HEK293 (cell line): ENCODE measurements at regions not wholly inside any gene's neighbourhood (a gene's known extent, or its start where the extent isn't known, plus 50 kb on each side); places are given as distances from the start of the nearest gene placed in this dataset.

Source experiments
- CTCF ChIA-PET: fragments of 350-600 bp; formaldehyde crosslinking; extraction: SDS; loops from one replicate; lab custom pipeline; 2021; ENCODE audit warnings: antibody characterized with exemption; lab: Yijun Ruan, JAX
- POLR2A ChIA-PET: fragments of 300-600 bp; formaldehyde crosslinking; extraction: SDS; loops from one replicate; lab custom pipeline; 2020; ENCODE audit warnings: antibody characterized with exemption, inconsistent platforms; lab: Yijun Ruan, JAX
- H3K27ac ChIP-seq: fragments of 200-500 bp; sonication (Bioruptor generic); 2 replicates; pipeline ENCODE4 v1.5.1; 2014; ENCODE audit warnings: low read depth, low read length, control low read depth, inconsistent platforms; ENCODE audit errors: extremely low read depth
- H3K36me3 ChIP-seq, 2 experiments: fragments of 200-500 bp in 1 of 2; sonication (Bioruptor generic) in 1 of 2; 1 replicate in 1 of 2; 2 replicates in 1 of 2; pipeline ENCODE4 v1.5.1; 2014 to 2017; ENCODE audit warnings: inconsistent platforms in 2 of 2, low read length in 2 of 2; ENCODE audit not compliant: control insufficient read depth in 2 of 2, insufficient read depth in 1 of 2
- H3K4me1 ChIP-seq: fragments of 200-500 bp; sonication (Bioruptor generic); 2 replicates; pipeline ENCODE4 v1.5.1; 2014; ENCODE audit warnings: mild to moderate bottlenecking, low read length, inconsistent platforms; ENCODE audit not compliant: control insufficient read depth, insufficient read depth
- H3K4me3 ChIP-seq: 2 replicates; pipeline ENCODE4 v1.5.1; 2011; ENCODE audit warnings: low read depth, mild to moderate bottlenecking, control low read depth, low read length, moderate library complexity
- H3K9me3 ChIP-seq: fragments of 200-500 bp; sonication (Bioruptor generic); 2 replicates; pipeline ENCODE4 v1.5.1; 2014; ENCODE audit warnings: low read depth, low read length, inconsistent platforms; ENCODE audit not compliant: control insufficient read depth, insufficient read depth
- KLF10 ChIP-seq: fragments of 450-650 bp; IDR thresholded peaks from 2 replicates; pipeline ENCODE4 v1.5.1; 2018; ENCODE audit warnings: missing biosample characterization, mild to moderate bottlenecking, missing genetic modification characterization
- KLF16 ChIP-seq: fragments of 450-650 bp; formaldehyde crosslinking; IDR thresholded peaks from 2 replicates; pipeline ENCODE4 v1.5.1; 2017; ENCODE audit warnings: missing biosample characterization, missing genetic modification characterization
- PRDM10 ChIP-seq: fragments of 450-650 bp; formaldehyde crosslinking; IDR thresholded peaks from 2 replicates; pipeline ENCODE4 v1.5.1; 2016; ENCODE audit warnings: missing biosample characterization, missing genetic modification characterization
- SCRT2 ChIP-seq: fragments of 450-650 bp; formaldehyde crosslinking; IDR thresholded peaks from 2 replicates; pipeline ENCODE4 v1.5.1; 2016; ENCODE audit warnings: missing biosample characterization, missing genetic modification characterization
- SETDB1 ChIP-seq: IDR thresholded peaks from one replicate; pipeline ENCODE4 v1.6.1; 2017; ENCODE audit warnings: mild to moderate bottlenecking, low read length, moderate library complexity, mixed read lengths; ENCODE audit not compliant: insufficient read length
- TCF7L2 ChIP-seq: IDR thresholded peaks from 2 replicates; pipeline ENCODE4 v1.6.1; 2011; ENCODE audit warnings: low read depth, mild to moderate bottlenecking, inconsistent platforms, low read length, moderate library complexity, borderline replicate concordance
- TRIM28 ChIP-seq: IDR thresholded peaks from 2 replicates; pipeline ENCODE4 v1.6.1; 2011; ENCODE audit warnings: low read length, control low read depth, borderline replicate concordance
- ZNF112 ChIP-seq: fragments of 450-650 bp; formaldehyde crosslinking; IDR thresholded peaks from 2 replicates; pipeline ENCODE4 v1.5.0; 2017; ENCODE audit warnings: missing biosample characterization, missing genetic modification characterization
- ZNF121 ChIP-seq: fragments of 450-650 bp; formaldehyde crosslinking; IDR thresholded peaks from 2 replicates; pipeline ENCODE4 v1.5.1; 2016; ENCODE audit warnings: missing biosample characterization, missing genetic modification characterization
- ZNF18 ChIP-seq: fragments of 450-650 bp; formaldehyde crosslinking; IDR thresholded peaks from 2 replicates; pipeline ENCODE4 v1.5.1; 2016; ENCODE audit warnings: missing biosample characterization, missing genetic modification characterization
- ZNF214 ChIP-seq: fragments of 450-650 bp; formaldehyde crosslinking; IDR thresholded peaks from 2 replicates; pipeline ENCODE4 v1.5.1; 2017; ENCODE audit warnings: missing biosample characterization, mild to moderate bottlenecking, missing genetic modification characterization, borderline replicate concordance
- ZNF23 ChIP-seq: fragments of 450-650 bp; formaldehyde crosslinking; IDR thresholded peaks from 2 replicates; pipeline ENCODE4 v1.5.1; 2016; ENCODE audit warnings: missing biosample characterization, missing genetic modification characterization, borderline replicate concordance
- ZNF266 ChIP-seq: fragments of 450-650 bp; formaldehyde crosslinking; IDR thresholded peaks from 2 replicates; pipeline ENCODE4 v1.5.1; 2016; ENCODE audit warnings: missing biosample characterization, missing genetic modification characterization, low read depth
- ZNF335 ChIP-seq: fragments of 450-650 bp; formaldehyde crosslinking; conservative IDR thresholded peaks from 2 replicates; pipeline ENCODE4 v1.5.1; 2016; ENCODE audit warnings: missing biosample characterization, missing genetic modification characterization
- ZNF394 ChIP-seq: fragments of 450-650 bp; formaldehyde crosslinking; IDR thresholded peaks from 2 replicates; pipeline ENCODE4 v1.5.1; 2016; ENCODE audit warnings: missing biosample characterization, missing genetic modification characterization, mild to moderate bottlenecking, moderate library complexity, borderline replicate concordance
- ZNF433 ChIP-seq: fragments of 450-650 bp; formaldehyde crosslinking; IDR thresholded peaks from 2 replicates; pipeline ENCODE4 v1.5.1; 2016; ENCODE audit warnings: missing biosample characterization, missing genetic modification characterization, low read depth
- ZNF600 ChIP-seq: fragments of 450-650 bp; formaldehyde crosslinking; IDR thresholded peaks from 2 replicates; pipeline ENCODE4 v1.5.1; 2016; ENCODE audit warnings: missing biosample characterization, missing genetic modification characterization
- ZNF626 ChIP-seq: fragments of 450-650 bp; sonication (Bioruptor Pico); formaldehyde crosslinking; IDR thresholded peaks from 2 replicates; pipeline ENCODE4 v1.5.1; 2018; ENCODE audit warnings: missing biosample characterization, missing genetic modification characterization, inconsistent platforms
- ZNF654 ChIP-seq: fragments of 450-650 bp; formaldehyde crosslinking; IDR thresholded peaks from 2 replicates; pipeline ENCODE4 v1.5.1; 2016; ENCODE audit warnings: low read depth, missing biosample characterization, missing genetic modification characterization
- ZNF660 ChIP-seq: fragments of 450-650 bp; IDR thresholded peaks from 2 replicates; pipeline ENCODE4 v1.5.1; 2018; ENCODE audit warnings: missing biosample characterization, mild to moderate bottlenecking, missing genetic modification characterization
- ZNF664 ChIP-seq: fragments of 450-650 bp; formaldehyde crosslinking; IDR thresholded peaks from 2 replicates; pipeline ENCODE4 v1.5.1; 2016; ENCODE audit warnings: missing biosample characterization, missing genetic modification characterization
- ZNF707 ChIP-seq: fragments of 450-650 bp; formaldehyde crosslinking; IDR thresholded peaks from 2 replicates; pipeline ENCODE4 v1.5.1; 2016; ENCODE audit warnings: missing biosample characterization, missing genetic modification characterization
- ZNF76 ChIP-seq: fragments of 450-650 bp; formaldehyde crosslinking; IDR thresholded peaks from 2 replicates; pipeline ENCODE4; 2016; ENCODE audit warnings: low read depth, missing biosample characterization, missing genetic modification characterization, borderline replicate concordance
- ZNF837 ChIP-seq: fragments of 450-650 bp; formaldehyde crosslinking; IDR thresholded peaks from 2 replicates; pipeline ENCODE4 v1.5.1; 2016; ENCODE audit warnings: missing biosample characterization, missing genetic modification characterization
- TF ChIP-seq, protein P1 (sequence below): fragments of 450-650 bp; formaldehyde crosslinking; IDR thresholded peaks from 2 replicates; pipeline ENCODE4 v1.5.1; 2017; ENCODE audit warnings: missing biosample characterization, missing genetic modification characterization
- TF ChIP-seq, protein P2 (sequence below): fragments of 450-650 bp; formaldehyde crosslinking; IDR thresholded peaks from 2 replicates; pipeline ENCODE4 v1.5.1; 2016; ENCODE audit warnings: missing biosample characterization, missing genetic modification characterization

GRCh38 chr5:32506799-32507198, 62.3 kb upstream of the ZFR start:
- H3K4me3 ChIP-seq = no peak overlapping the region
- no peaks in the 10 kb centered on the region for H3K36me3 ChIP-seq
- no peak overlapping the region for H3K27ac ChIP-seq
- TF ChIP-seq ZNF837 (tag by site-specific recombination) (no peak), ZNF394 (tag by site-specific recombination) (no peak), TRIM28 (no peak), ZNF600 (no peak), ZNF112 (tag by site-specific recombination) (no peak), ZNF654 (no peak), ZNF266 (tag by site-specific recombination) (no peak), ZNF18 (tag by site-specific recombination) (no peak), PRDM10 (tag by site-specific recombination) (no peak)
- TF ChIP-seq, protein P1, sequence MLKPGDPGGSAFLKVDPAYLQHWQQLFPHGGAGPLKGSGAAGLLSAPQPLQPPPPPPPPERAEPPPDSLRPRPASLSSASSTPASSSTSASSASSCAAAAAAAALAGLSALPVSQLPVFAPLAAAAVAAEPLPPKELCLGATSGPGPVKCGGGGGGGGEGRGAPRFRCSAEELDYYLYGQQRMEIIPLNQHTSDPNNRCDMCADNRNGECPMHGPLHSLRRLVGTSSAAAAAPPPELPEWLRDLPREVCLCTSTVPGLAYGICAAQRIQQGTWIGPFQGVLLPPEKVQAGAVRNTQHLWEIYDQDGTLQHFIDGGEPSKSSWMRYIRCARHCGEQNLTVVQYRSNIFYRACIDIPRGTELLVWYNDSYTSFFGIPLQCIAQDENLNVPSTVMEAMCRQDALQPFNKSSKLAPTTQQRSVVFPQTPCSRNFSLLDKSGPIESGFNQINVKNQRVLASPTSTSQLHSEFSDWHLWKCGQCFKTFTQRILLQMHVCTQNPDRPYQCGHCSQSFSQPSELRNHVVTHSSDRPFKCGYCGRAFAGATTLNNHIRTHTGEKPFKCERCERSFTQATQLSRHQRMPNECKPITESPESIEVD (tag by site-specific recombination) = no peak
- TF ChIP-seq, protein P2, sequence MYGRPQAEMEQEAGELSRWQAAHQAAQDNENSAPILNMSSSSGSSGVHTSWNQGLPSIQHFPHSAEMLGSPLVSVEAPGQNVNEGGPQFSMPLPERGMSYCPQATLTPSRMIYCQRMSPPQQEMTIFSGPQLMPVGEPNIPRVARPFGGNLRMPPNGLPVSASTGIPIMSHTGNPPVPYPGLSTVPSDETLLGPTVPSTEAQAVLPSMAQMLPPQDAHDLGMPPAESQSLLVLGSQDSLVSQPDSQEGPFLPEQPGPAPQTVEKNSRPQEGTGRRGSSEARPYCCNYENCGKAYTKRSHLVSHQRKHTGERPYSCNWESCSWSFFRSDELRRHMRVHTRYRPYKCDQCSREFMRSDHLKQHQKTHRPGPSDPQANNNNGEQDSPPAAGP (tag by site-specific recombination) = no peak
- TF ChIP-seq, all 188 proteins: peak for 0
- ChIA-PET POLR2A (interaction anchor here (0.6 kb wide), 1 partner anchor 74 kb away, joined by 3 read pairs; no protein-coding TSS in a partner anchor), CTCF (interaction anchor here (0.7 to 2.2 kb wide), 2 partner anchors 18 to 83 kb away, joined by 4 to 10 read pairs; no protein-coding TSS in a partner anchor)
- no peaks in the 10 kb centered on the region for H3K9me3 ChIP-seq
- peaks cover 12% of the 10 kb centered on the region for H3K4me1 ChIP-seq

DNA sequence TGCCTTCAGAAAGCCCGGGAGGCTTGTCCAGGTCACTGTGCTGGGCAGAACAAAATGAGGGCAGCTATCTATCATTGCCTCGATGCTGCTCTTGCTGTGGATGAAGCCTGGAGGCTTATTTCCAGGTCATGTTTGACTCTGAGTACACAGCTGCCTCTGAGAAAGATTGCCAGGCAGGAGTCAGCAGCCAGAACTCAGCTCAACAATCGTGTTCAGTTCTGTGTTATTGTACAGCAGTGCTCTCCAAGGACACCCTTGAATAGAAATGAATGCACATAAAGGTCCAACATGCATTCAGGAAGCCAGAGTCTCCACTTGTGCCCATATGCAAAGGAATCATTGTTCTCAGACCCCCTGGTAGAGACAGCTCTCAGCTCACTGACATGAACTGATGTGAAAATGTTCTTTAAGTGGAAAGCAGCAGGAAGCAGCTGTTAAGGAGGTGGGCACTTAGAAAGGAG, 61.7 kb upstream of the ZFR start:
- Histone ChIP-seq H3K4me3 (no peak overlapping the region), H3K36me3 (no peaks in the 10 kb centered on the region)
- CTCF ChIA-PET = interaction anchor here (0.5 to 2.2 kb wide), 5 partner anchors 11 to 84 kb away, joined by 3 to 10 read pairs (median 3); no protein-coding TSS in a partner anchor

More for the DNA sequence above, 61.7 kb upstream of the ZFR start:
- Histone ChIP-seq H3K4me1 (peaks cover 12% of the 10 kb centered on the region), H3K27ac (no peak overlapping the region), H3K9me3 (no peaks in the 10 kb centered on the region)
- no peak for TF ChIP-seq ZNF664 (tag by site-specific recombination)
- TF ChIP-seq ZNF214 (tag by site-specific recombination) = no peak
- no peak for TF ChIP-seq ZNF433
- no peak for TF ChIP-seq KLF10 (tag by site-specific recombination)
- TF ChIP-seq ZNF707 (tag by site-specific recombination) = no peak
- no peak for TF ChIP-seq ZNF112 (tag by site-specific recombination)
- no peak for TF ChIP-seq ZNF76 (tag by site-specific recombination)
- TF ChIP-seq ZNF18 (tag by site-specific recombination) = no peak
- no peak for TF ChIP-seq ZNF23 (tag by site-specific recombination)
- no peak for TF ChIP-seq ZNF626 (tag by site-specific recombination)
- no peak for TF ChIP-seq ZNF335 (tag by site-specific recombination)
- no peak for TF ChIP-seq ZNF121 (tag by site-specific recombination)
- TF ChIP-seq TCF7L2 = no peak
- TF ChIP-seq ZNF600 = no peak
- no peak for TF ChIP-seq KLF16 (tag by site-specific recombination)
- no peak for TF ChIP-seq ZNF660 (tag by site-specific recombination)
- no peak for TF ChIP-seq SCRT2 (tag by site-specific recombination)
- TF ChIP-seq SETDB1 = no peak
- POLR2A ChIA-PET = interaction anchor here (0.6 kb wide), 1 partner anchor 74 kb away, joined by 3 read pairs; no protein-coding TSS in a partner anchor
